Type B pancreatic cell (in vitro differentiated cells): ENCODE measurements at regions not wholly inside any gene's neighbourhood (a gene's known extent, or its start where the extent isn't known, plus 50 kb on each side); places are given as distances from the start of the nearest gene placed in this dataset.

Experiments used
- DNase-seq: peaks from one replicate; pipeline ENCODE4 v3.0.0; 2021; ENCODE audit warnings: mixed read lengths; ENCODE audit not compliant: unreplicated experiment; ENCODE audit errors: extremely low spot score
- H3K27ac Mint-ChIP-seq: 2 replicates; pipeline ENCODE4 v1.8.0; 2021; ENCODE audit warnings: mild to moderate bottlenecking, mixed read lengths
- H3K27me3 Mint-ChIP-seq: 2 replicates; pipeline ENCODE4 v1.8.0; 2021; ENCODE audit warnings: mixed read lengths
- H3K36me3 Mint-ChIP-seq: 2 replicates; pipeline ENCODE4 v1.8.0; 2021; ENCODE audit warnings: mixed read lengths
- H3K4me1 Mint-ChIP-seq: one replicate; pipeline ENCODE4 v1.8.0; 2021; ENCODE audit warnings: mixed read lengths; ENCODE audit not compliant: unreplicated experiment
- H3K4me3 Mint-ChIP-seq: 2 replicates; pipeline ENCODE4 v1.8.0; 2021; ENCODE audit warnings: mild to moderate bottlenecking, mixed read lengths
- H3K9me3 Mint-ChIP-seq: 2 replicates; pipeline ENCODE4 v1.8.0; 2021; ENCODE audit warnings: mixed read lengths
- CTCF ChIP-seq: fragments of 200-600 bp; sonication (generic); conservative IDR thresholded peaks from 2 replicates; pipeline ENCODE4 v1.5.0; 2021; ENCODE audit warnings: antibody characterized with exemption, mild to moderate bottlenecking

- peaks cover 8% of the 10 kb centered on the region for H3K9me3 Mint-ChIP-seq
These were observed 129.2 kb downstream of the SAMD5 start for GRCh38 chr6:147637620-147638195.

GRCh38 chr6:147639279-147639678, 130.8 kb downstream of the SAMD5 start:
- TF ChIP-seq CTCF, result no peak
- H3K27me3 Mint-ChIP-seq, result peaks cover 3% of the 10 kb centered on the region
- no peak overlapping the region for H3K4me3 Mint-ChIP-seq
- H3K4me1 Mint-ChIP-seq, result peaks cover 8% of the 10 kb centered on the region
- no peak overlapping the region for H3K27ac Mint-ChIP-seq
- no peaks in the 10 kb centered on the region for H3K36me3 Mint-ChIP-seq
- H3K9me3 Mint-ChIP-seq, result peaks cover 12% of the 10 kb centered on the region
- DNase-seq, result no peak

More at GRCh38 chr6:147637620-147638195, 129.2 kb downstream of the SAMD5 start:
- DNase-seq, result no peak
- H3K4me3 Mint-ChIP-seq, result no peak overlapping the region
- H3K27ac Mint-ChIP-seq, result no peak overlapping the region
- no peaks in the 10 kb centered on the region for H3K4me1 Mint-ChIP-seq
- peaks cover 3% of the 10 kb centered on the region for H3K27me3 Mint-ChIP-seq
- TF ChIP-seq CTCF, result no peak
- no peaks in the 10 kb centered on the region for H3K36me3 Mint-ChIP-seq

- Mint-ChIP-seq H3K27ac (no peak overlapping the region), H3K36me3 (no peaks in the 10 kb centered on the region)
These were observed 132.1 kb downstream of the SAMD5 start for GRCh38 chr6:147640606-147641005.

GRCh38 chr6:147641511-147641910, 133.0 kb downstream of the SAMD5 start:
- TF ChIP-seq CTCF, result no peak
- Mint-ChIP-seq H3K9me3 (peaks cover 4% of the 10 kb centered on the region), H3K4me3 (no peak overlapping the region), H3K4me1 (peaks cover 18% of the 10 kb centered on the region), H3K27ac (no peak overlapping the region), H3K36me3 (no peaks in the 10 kb centered on the region), H3K27me3 (no peaks in the 10 kb centered on the region)
- no peak for DNase-seq

More at GRCh38 chr6:147640606-147641005, 132.1 kb downstream of the SAMD5 start:
- Mint-ChIP-seq H3K9me3 (peaks cover 4% of the 10 kb centered on the region), H3K4me3 (no peak overlapping the region), H3K27me3 (peaks cover 3% of the 10 kb centered on the region), H3K4me1 (peaks cover 17% of the 10 kb centered on the region)
- DNase-seq, result no peak
- no peak for TF ChIP-seq CTCF

GRCh38 chr6:147642458-147642857, 134.0 kb downstream of the SAMD5 start:
- Mint-ChIP-seq H3K27ac (no peak overlapping the region), H3K9me3 (peaks cover 4% of the 10 kb centered on the region), H3K4me1 (peaks cover 18% of the 10 kb centered on the region), H3K36me3 (no peaks in the 10 kb centered on the region), H3K27me3 (no peaks in the 10 kb centered on the region), H3K4me3 (no peak overlapping the region)
- no peak for DNase-seq
- TF ChIP-seq CTCF, result no peak
